ENCODE measurements at regions not wholly inside any gene's neighbourhood (a gene's known extent, or its start where the extent isn't known, plus 50 kb on each side); places are given as distances from the start of the nearest gene placed in this dataset.

- TF ChIP-seq, protein P1, sequence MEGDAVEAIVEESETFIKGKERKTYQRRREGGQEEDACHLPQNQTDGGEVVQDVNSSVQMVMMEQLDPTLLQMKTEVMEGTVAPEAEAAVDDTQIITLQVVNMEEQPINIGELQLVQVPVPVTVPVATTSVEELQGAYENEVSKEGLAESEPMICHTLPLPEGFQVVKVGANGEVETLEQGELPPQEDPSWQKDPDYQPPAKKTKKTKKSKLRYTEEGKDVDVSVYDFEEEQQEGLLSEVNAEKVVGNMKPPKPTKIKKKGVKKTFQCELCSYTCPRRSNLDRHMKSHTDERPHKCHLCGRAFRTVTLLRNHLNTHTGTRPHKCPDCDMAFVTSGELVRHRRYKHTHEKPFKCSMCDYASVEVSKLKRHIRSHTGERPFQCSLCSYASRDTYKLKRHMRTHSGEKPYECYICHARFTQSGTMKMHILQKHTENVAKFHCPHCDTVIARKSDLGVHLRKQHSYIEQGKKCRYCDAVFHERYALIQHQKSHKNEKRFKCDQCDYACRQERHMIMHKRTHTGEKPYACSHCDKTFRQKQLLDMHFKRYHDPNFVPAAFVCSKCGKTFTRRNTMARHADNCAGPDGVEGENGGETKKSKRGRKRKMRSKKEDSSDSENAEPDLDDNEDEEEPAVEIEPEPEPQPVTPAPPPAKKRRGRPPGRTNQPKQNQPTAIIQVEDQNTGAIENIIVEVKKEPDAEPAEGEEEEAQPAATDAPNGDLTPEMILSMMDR (IDR thresholded peaks at IDR 0.05) = no peak
- TF ChIP-seq POLR2A (IDR thresholded peaks at IDR 0.05) = no peak
Observed at GRCh38 chr11:110859998-110860397, 147.8 kb upstream of the ARHGAP20 start.

All from thyroid gland (tissue), 4 donors.